Karpas-422 (cell line): ENCODE measurements at regions not wholly inside any gene's neighbourhood (a gene's known extent, or its start where the extent isn't known, plus 50 kb on each side); places are given as distances from the start of the nearest gene placed in this dataset.

Source experiments
- DNase-seq: peaks from one replicate; pipeline ENCODE4 v3.0.0-alpha.2; 2015
- H2AFZ ChIP-seq: fragments of 200-600 bp; sonication (generic); 2 replicates; pipeline ENCODE4 v1.6.1; 2014; ENCODE audit warnings: antibody characterized with exemption, low read length, mixed read lengths
- H3K27ac ChIP-seq: fragments of 200-600 bp; sonication (generic); 2 replicates; pipeline ENCODE4 v1.5.1; 2014; ENCODE audit warnings: mild to moderate bottlenecking, low read length, moderate library complexity
- H3K27me3 ChIP-seq: fragments of 200-600 bp; sonication (generic); 2 replicates; pipeline ENCODE4 v1.6.1; 2014; ENCODE audit warnings: low read length, mixed read lengths
- H3K36me3 ChIP-seq: fragments of 200-600 bp; sonication (generic); 2 replicates; pipeline ENCODE4 v1.6.1; 2014; ENCODE audit warnings: low read length, mixed read lengths; ENCODE audit not compliant: insufficient read depth
- H3K4me1 ChIP-seq: fragments of 200-600 bp; sonication (generic); 2 replicates; pipeline ENCODE4 v1.6.1; 2014; ENCODE audit warnings: mild to moderate bottlenecking, low read length, mixed read lengths
- H3K4me2 ChIP-seq: fragments of 200-600 bp; sonication (generic); 2 replicates; pipeline ENCODE4 v1.6.1; 2014; ENCODE audit warnings: low read length, low read depth, mild to moderate bottlenecking; ENCODE audit not compliant: poor library complexity, severe bottlenecking
- H3K4me3 ChIP-seq: fragments of 200-600 bp; sonication (generic); 2 replicates; pipeline ENCODE4 v1.5.1; 2014; ENCODE audit warnings: mild to moderate bottlenecking, antibody characterized with exemption, low read length, mixed read lengths
- H3K79me2 ChIP-seq: fragments of 200-600 bp; sonication (generic); 2 replicates; pipeline ENCODE4 v1.6.1; 2014; ENCODE audit warnings: mild to moderate bottlenecking, low read length, mixed read lengths
- H3K9ac ChIP-seq: fragments of 200-600 bp; sonication (generic); 2 replicates; pipeline ENCODE4 v1.6.0; 2014; ENCODE audit warnings: low read length
- H3K9me2 ChIP-seq: fragments of 200-600 bp; sonication (generic), shearing (Covaris generic); replicated peaks from 2 replicates; pipeline ENCODE4 v1.6.0; 2014; ENCODE audit warnings: mild to moderate bottlenecking, low read length, moderate library complexity; ENCODE audit not compliant: insufficient read depth
- H3K9me3 ChIP-seq: fragments of 300-700, 200-600 bp; sonication (generic); 2 replicates; pipeline ENCODE4 v1.6.1; 2014; ENCODE audit warnings: low read length, mixed read lengths
- H4K20me1 ChIP-seq: fragments of 200-600 bp; sonication (generic); 2 replicates; pipeline ENCODE4 v1.6.1; 2014; ENCODE audit warnings: mild to moderate bottlenecking, antibody characterized with exemption, low read length, low read depth; ENCODE audit not compliant: insufficient read depth

DNA sequence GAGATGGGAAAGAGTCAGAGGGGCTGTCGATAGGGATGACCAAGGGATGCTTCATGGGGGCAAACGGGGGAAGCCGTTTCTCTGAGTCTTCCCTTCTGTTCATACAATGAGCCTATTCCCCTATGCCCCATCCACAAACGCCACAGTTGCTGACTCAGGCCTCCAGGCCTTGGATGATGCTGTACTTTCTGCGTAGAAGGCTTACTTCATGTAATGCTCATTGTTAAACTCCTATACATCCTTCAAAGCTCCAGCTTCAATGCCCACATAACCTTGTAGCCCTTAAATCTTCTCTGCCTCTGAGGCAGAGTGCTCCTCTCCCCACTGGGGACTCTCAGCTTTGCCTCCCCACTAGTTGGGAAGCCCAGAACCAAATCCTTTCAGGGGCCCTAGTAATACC, 120.3 kb downstream of the PTPRS start:
- H2AFZ ChIP-seq: no peak overlapping the region
- peaks cover 19% of the 10 kb centered on the region for H3K36me3 ChIP-seq
- H3K9me2 ChIP-seq: no peaks in the 10 kb centered on the region
- H3K9ac ChIP-seq: no peak overlapping the region
- H3K4me3 ChIP-seq: no peak overlapping the region
- no peak overlapping the region for H3K4me2 ChIP-seq
- H3K9me3 ChIP-seq: no peaks in the 10 kb centered on the region
- no peak overlapping the region for H3K27ac ChIP-seq
- H3K79me2 ChIP-seq: no peaks in the 10 kb centered on the region
- H3K27me3 ChIP-seq: no peaks in the 10 kb centered on the region
- H4K20me1 ChIP-seq: no peaks in the 10 kb centered on the region
- no peak for DNase-seq
- no peaks in the 10 kb centered on the region for H3K4me1 ChIP-seq

DNA sequence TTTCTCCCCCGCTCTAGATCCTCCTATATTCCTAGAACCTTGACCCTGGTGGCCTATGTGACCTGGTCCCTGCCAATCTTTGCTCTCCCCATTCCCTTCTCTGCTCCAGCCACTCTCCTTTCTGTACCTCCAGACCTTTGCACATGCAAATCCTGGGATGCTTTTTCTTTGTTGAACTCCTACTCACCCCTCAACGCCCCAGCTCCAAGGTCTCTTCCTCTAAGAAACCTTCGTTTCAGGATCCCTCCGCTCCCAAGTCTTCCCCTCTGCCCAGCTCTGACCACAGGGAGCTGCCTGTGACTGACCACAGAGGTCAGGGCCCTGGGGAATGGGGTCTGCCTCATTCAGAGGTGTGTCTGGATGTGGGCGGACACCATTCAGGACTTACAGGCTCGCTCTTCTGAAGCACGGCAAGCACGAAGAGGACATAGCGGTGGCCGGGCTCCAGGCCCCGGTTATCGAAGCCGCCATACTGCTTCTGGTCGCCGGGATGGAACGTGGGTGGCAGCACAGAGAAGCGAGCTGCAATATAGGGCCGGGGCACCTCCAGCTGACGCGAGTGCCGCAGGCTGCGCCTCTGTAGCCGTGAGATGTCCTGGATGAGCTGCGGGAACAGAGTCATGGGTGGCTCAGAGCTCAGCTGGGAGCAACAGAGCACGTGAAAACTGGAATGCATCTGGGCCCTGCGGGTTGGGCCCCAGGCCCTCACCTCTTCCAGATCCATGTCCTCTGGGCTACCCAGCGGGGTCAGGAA, 120.9 kb downstream of the PTPRS start:
- Histone ChIP-seq H3K27me3 (no peaks in the 10 kb centered on the region), H3K36me3 (peaks cover 24% of the 10 kb centered on the region), H3K4me1 (no peaks in the 10 kb centered on the region), H3K27ac (no peak overlapping the region), H3K9me3 (no peaks in the 10 kb centered on the region), H3K4me2 (no peak overlapping the region), H3K4me3 (no peak overlapping the region), H3K79me2 (no peaks in the 10 kb centered on the region), H2AFZ (no peak overlapping the region), H4K20me1 (no peaks in the 10 kb centered on the region), H3K9me2 (no peaks in the 10 kb centered on the region), H3K9ac (no peak overlapping the region)
- DNase-seq: no peak

DNA sequence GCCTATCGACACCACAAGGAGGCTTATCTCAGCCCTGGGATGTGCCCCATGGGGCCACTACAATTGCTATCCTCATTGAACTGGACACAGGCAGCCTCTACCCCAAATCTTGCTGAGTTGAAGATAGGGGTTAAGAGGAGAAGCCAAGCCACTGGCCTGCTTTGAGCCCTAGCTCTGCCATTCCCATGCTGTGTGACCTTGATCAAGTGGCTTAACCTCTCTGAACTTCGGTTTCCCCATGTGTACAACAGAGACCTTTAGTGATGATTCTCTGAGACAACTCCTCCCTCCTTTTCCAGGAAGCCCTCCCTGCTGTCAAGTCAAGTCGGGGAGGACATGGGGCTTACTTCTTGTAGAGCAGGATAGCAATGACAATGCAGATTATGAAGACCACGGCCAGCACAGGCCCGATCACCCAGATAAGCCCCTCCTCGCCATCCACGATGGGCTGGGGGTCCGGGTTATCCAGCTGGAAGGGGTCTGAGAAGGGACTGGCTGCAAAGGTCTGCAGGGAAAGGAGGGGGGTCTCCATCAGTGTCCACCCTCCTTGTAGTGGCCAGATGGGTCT, 121.6 kb downstream of the PTPRS start:
- Histone ChIP-seq H3K9ac (no peak overlapping the region), H3K27ac (no peak overlapping the region), H3K27me3 (no peaks in the 10 kb centered on the region), H2AFZ (no peak overlapping the region), H3K4me2 (no peak overlapping the region), H3K36me3 (peaks cover 28% of the 10 kb centered on the region), H3K4me1 (no peaks in the 10 kb centered on the region), H3K4me3 (no peak overlapping the region), H3K9me2 (no peaks in the 10 kb centered on the region), H3K9me3 (no peaks in the 10 kb centered on the region), H4K20me1 (no peaks in the 10 kb centered on the region), H3K79me2 (no peaks in the 10 kb centered on the region)
- DNase-seq: no peak

GRCh38 chr19:5218255-5218855, 122.3 kb downstream of the PTPRS start:
- H3K4me1 ChIP-seq: no peaks in the 10 kb centered on the region
- H3K4me3 ChIP-seq: no peak overlapping the region
- H3K27me3 ChIP-seq: no peaks in the 10 kb centered on the region
- H3K27ac ChIP-seq: no peak overlapping the region
- H3K9me2 ChIP-seq: no peaks in the 10 kb centered on the region
- no peaks in the 10 kb centered on the region for H3K79me2 ChIP-seq
- DNase-seq: no peak
- H3K9ac ChIP-seq: no peak overlapping the region
- peaks cover 35% of the 10 kb centered on the region for H3K36me3 ChIP-seq
- H2AFZ ChIP-seq: no peak overlapping the region
- no peaks in the 10 kb centered on the region for H4K20me1 ChIP-seq
- no peaks in the 10 kb centered on the region for H3K9me3 ChIP-seq
- no peak overlapping the region for H3K4me2 ChIP-seq

DNA sequence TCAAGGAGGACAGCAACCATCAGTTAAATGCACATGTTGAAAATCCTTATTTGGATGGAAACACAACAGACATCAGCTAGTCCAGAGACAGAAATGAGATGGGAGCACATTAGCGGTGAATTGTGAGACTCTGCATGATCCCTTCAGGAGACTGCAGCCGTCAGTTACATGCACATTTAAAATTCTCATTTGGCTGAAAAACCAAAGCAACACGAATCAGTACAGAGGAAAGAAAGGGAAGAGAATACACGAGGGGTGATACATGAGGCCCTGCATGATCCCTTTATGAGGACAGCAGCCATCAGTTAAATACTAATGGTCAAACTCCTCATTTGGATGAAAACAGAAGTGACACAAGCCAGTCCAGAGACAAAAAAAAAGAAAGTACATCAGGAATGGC, 123.4 kb downstream of the PTPRS start:
- no peak overlapping the region for H3K9ac ChIP-seq
- no peak for DNase-seq
- no peaks in the 10 kb centered on the region for H3K27me3 ChIP-seq
- H3K36me3 ChIP-seq: peaks cover 39% of the 10 kb centered on the region
- H3K4me3 ChIP-seq: no peak overlapping the region
- H3K9me3 ChIP-seq: no peaks in the 10 kb centered on the region
- H2AFZ ChIP-seq: no peak overlapping the region
- H4K20me1 ChIP-seq: no peaks in the 10 kb centered on the region
- H3K27ac ChIP-seq: no peak overlapping the region
- H3K9me2 ChIP-seq: no peaks in the 10 kb centered on the region
- H3K79me2 ChIP-seq: no peaks in the 10 kb centered on the region
- H3K4me1 ChIP-seq: no peaks in the 10 kb centered on the region
- no peak overlapping the region for H3K4me2 ChIP-seq

DNA sequence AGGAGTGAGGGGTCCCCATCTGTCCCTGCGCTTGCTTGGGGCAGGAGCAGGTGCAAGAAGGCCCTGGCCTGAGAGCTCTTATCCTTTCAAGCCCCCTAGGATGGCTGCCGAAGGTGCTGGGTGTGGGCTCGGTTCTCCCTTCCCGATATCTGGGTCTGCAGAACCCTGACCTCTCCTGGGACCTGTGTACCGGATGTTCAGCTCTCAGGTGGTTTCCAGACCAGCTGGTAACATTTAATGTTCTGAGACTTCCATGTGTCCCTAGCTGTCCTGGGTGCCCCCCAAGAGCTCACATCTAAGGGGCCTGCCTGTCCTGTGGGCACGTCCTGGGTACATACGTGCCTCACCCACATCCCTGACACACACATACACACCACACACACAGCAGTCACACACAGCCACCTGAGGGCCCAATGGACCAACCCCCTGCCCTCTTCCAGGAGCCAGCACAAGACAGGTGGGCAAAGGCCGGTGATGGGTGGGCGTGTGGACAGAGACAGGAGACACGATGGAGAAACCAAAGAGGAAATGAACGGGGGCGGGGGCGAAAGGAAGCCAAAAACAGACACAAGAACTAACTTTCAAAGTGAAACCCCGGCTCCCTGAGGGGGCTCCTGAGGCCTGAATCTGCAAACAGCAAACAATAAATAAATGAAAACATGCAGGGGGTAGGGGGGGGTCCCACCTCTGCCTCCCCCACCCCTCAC, 124.3 kb downstream of the PTPRS start:
- Histone ChIP-seq H3K36me3 (peaks cover 47% of the 10 kb centered on the region), H3K4me3 (no peak overlapping the region), H2AFZ (no peak overlapping the region)

DNA sequence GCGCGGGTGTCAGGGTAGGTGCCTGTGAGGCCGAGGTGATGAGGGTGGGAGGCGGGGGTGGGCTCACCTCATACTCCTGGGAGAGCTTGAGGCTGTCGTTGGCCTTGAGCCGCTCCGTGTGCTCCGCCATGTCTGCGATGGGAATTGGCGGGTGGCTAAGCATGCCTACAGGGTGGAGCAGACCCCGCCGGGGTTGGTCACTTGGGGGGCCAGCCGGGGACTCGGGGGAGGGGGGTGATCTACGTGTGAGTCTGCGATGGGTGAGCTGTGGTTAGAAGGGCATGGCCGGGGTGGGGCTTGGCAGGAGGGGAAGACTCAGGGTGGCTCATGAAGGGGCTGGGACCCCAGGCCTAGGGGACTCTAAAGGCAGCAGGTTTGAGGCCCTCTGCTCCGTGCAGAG, 125.2 kb downstream of the PTPRS start:
- Histone ChIP-seq H3K9me2 (no peaks in the 10 kb centered on the region), H3K4me3 (no peak overlapping the region), H3K9me3 (no peaks in the 10 kb centered on the region; the same call in 1 of the 2 replicates), H3K36me3 (peaks cover 55% of the 10 kb centered on the region), H3K79me2 (no peaks in the 10 kb centered on the region), H3K27ac (no peak overlapping the region), H3K4me2 (no peak overlapping the region), H3K4me1 (no peaks in the 10 kb centered on the region), H2AFZ (no peak overlapping the region), H3K9ac (no peak overlapping the region), H3K27me3 (no peaks in the 10 kb centered on the region), H4K20me1 (no peaks in the 10 kb centered on the region)
- no peak for DNase-seq

More for the DNA sequence above, 124.3 kb downstream of the PTPRS start:
- Histone ChIP-seq H3K9me2 (no peaks in the 10 kb centered on the region), H3K4me1 (no peaks in the 10 kb centered on the region), H3K27me3 (no peaks in the 10 kb centered on the region), H4K20me1 (no peaks in the 10 kb centered on the region), H3K4me2 (no peak overlapping the region), H3K27ac (no peak overlapping the region), H3K9ac (no peak overlapping the region), H3K79me2 (no peaks in the 10 kb centered on the region), H3K9me3 (no peaks in the 10 kb centered on the region; the same call in 1 of the 2 replicates)
- DNase-seq: no peak

GRCh38 chr19:5214902-5215301, 125.7 kb downstream of the PTPRS start:
- no peak overlapping the region for H3K9ac ChIP-seq
- H3K27ac ChIP-seq: no peak overlapping the region
- no peak overlapping the region for H3K4me3 ChIP-seq
- peaks cover 56% of the 10 kb centered on the region for H3K36me3 ChIP-seq
- H3K79me2 ChIP-seq: no peaks in the 10 kb centered on the region
- no peak for DNase-seq
- no peaks in the 10 kb centered on the region for H4K20me1 ChIP-seq
- H2AFZ ChIP-seq: no peak overlapping the region
- H3K4me2 ChIP-seq: no peak overlapping the region
- H3K9me3 ChIP-seq: no peaks in the 10 kb centered on the region; the same call in 1 of the 2 replicates
- H3K27me3 ChIP-seq: no peaks in the 10 kb centered on the region
- H3K9me2 ChIP-seq: no peaks in the 10 kb centered on the region
- H3K4me1 ChIP-seq: no peaks in the 10 kb centered on the region
